ENCODE measurements at regions not wholly inside any gene's neighbourhood (a gene's known extent, or its start where the extent isn't known, plus 50 kb on each side); places are given as distances from the start of the nearest gene placed in this dataset.

DNA sequence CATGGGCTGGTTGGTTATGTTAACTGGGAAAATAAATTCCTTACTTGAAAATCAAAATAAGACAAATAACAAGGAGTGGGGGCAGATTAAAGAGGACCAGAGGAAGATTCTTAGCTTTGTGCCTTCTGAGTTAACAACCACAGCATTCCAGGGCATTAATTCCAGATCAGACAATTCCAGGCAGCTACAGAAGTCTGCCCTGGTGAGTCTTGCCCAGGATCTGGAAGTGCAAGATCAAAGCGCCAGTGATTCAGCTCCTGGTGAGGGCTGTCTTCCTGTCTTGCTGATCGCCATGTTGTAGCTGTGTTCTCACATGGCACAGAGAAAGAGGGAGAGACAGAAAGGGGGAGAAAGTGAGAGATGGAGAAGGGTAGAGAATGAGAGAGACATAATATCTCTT, 65.6 kb downstream of the ANXA2R start:
- TF ChIP-seq, protein P1, sequence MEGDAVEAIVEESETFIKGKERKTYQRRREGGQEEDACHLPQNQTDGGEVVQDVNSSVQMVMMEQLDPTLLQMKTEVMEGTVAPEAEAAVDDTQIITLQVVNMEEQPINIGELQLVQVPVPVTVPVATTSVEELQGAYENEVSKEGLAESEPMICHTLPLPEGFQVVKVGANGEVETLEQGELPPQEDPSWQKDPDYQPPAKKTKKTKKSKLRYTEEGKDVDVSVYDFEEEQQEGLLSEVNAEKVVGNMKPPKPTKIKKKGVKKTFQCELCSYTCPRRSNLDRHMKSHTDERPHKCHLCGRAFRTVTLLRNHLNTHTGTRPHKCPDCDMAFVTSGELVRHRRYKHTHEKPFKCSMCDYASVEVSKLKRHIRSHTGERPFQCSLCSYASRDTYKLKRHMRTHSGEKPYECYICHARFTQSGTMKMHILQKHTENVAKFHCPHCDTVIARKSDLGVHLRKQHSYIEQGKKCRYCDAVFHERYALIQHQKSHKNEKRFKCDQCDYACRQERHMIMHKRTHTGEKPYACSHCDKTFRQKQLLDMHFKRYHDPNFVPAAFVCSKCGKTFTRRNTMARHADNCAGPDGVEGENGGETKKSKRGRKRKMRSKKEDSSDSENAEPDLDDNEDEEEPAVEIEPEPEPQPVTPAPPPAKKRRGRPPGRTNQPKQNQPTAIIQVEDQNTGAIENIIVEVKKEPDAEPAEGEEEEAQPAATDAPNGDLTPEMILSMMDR (IDR thresholded peaks at IDR 0.05) = no peak
- no peak for TF ChIP-seq POLR2A (IDR thresholded peaks at IDR 0.05)

All from thyroid gland (tissue), 4 donors.